WTC11 (cell line): ENCODE measurements at regions not wholly inside any gene's neighbourhood (a gene's known extent, or its start where the extent isn't known, plus 50 kb on each side); places are given as distances from the start of the nearest gene placed in this dataset.

ENCODE experiments used
- ATAC-seq: fragments of 200-7000 bp; cut with Tn5 transposase; 2 replicates; pipeline ENCODE4 v1.10.0; 2021; ENCODE audit warnings: mild to moderate bottlenecking, moderate library complexity
- CTCF ChIA-PET: fragments of 300-600 bp; sonication (Branson Sonifier 250); formaldehyde crosslinking; loops from one replicate; lab custom pipeline; 2021; ENCODE audit warnings: antibody characterized with exemption; lab: Charles Lee
- POLR2A ChIA-PET: fragments of 350-600 bp; sonication (Branson Sonifier 250); formaldehyde crosslinking; loops from one replicate; lab custom pipeline; 2021; ENCODE audit warnings: antibody characterized with exemption; lab: Charles Lee
- DNase-seq: peaks from one replicate; pipeline ENCODE4 v3.0.0; 2021; ENCODE audit warnings: low spot score
- H3K27ac Mint-ChIP-seq: 2 replicates; pipeline ENCODE4 v1.8.0; 2021; ENCODE audit warnings: mixed read lengths
- H3K27me3 Mint-ChIP-seq: 2 replicates; pipeline ENCODE4 v1.8.0; 2021; ENCODE audit warnings: low read depth, mild to moderate bottlenecking, moderate library complexity, mixed read lengths
- H3K36me3 Mint-ChIP-seq: 2 replicates; pipeline ENCODE4 v1.8.0; 2021; ENCODE audit warnings: mixed read lengths
- H3K4me1 Mint-ChIP-seq: 2 replicates; pipeline ENCODE4 v1.8.0; 2022; ENCODE audit warnings: mixed read lengths
- H3K4me3 Mint-ChIP-seq: 2 replicates; pipeline ENCODE4 v1.8.0; 2021; ENCODE audit warnings: mild to moderate bottlenecking, moderate library complexity, mixed read lengths
- H3K9me3 Mint-ChIP-seq: 2 replicates; pipeline ENCODE4 v1.8.0; 2021; ENCODE audit warnings: mixed read lengths
- CBFB ChIP-seq: sonication (generic); formaldehyde crosslinking; IDR thresholded peaks from 2 replicates; pipeline ENCODE4 v1.8.1; 2022; ENCODE audit warnings: mild to moderate bottlenecking, low read depth, missing genetic modification reagents
- CREM ChIP-seq: sonication (generic); formaldehyde crosslinking; IDR thresholded peaks from 2 replicates; pipeline ENCODE4 v1.8.1; 2022; ENCODE audit warnings: mild to moderate bottlenecking, missing genetic modification reagents, moderate library complexity
- E2F4 ChIP-seq: sonication (generic); formaldehyde crosslinking; IDR thresholded peaks from 2 replicates; pipeline ENCODE4 v1.8.1; 2022; ENCODE audit warnings: low read depth, mild to moderate bottlenecking, moderate library complexity, missing genetic modification reagents, borderline replicate concordance
- FOXK1 ChIP-seq: sonication (generic); formaldehyde crosslinking; IDR thresholded peaks from 2 replicates; pipeline ENCODE4 v1.8.0; 2022; ENCODE audit warnings: mild to moderate bottlenecking, moderate library complexity, missing genetic modification reagents
- HMGXB4 ChIP-seq: sonication (generic); formaldehyde crosslinking; IDR thresholded peaks from 2 replicates; pipeline ENCODE4 v1.8.1; 2023; ENCODE audit warnings: mild to moderate bottlenecking, moderate library complexity, missing genetic modification reagents
- MAX ChIP-seq: sonication (generic); formaldehyde crosslinking; IDR thresholded peaks from 2 replicates; pipeline ENCODE4 v1.8.0; 2022; ENCODE audit warnings: mild to moderate bottlenecking, missing genetic modification reagents
- NFATC4 ChIP-seq: fragments of 250-450 bp; sonication (Bioruptor Pico); IDR thresholded peaks from 2 replicates; pipeline ENCODE4 v1.9.0; 2021; ENCODE audit warnings: mild to moderate bottlenecking
- NR1H2 ChIP-seq: sonication (generic); formaldehyde crosslinking; IDR thresholded peaks from 2 replicates; pipeline ENCODE4 v1.9.0; 2021; ENCODE audit warnings: mild to moderate bottlenecking, moderate library complexity, missing genetic modification reagents
- RELA ChIP-seq: sonication (generic); formaldehyde crosslinking; IDR thresholded peaks from 2 replicates; pipeline ENCODE4 v1.8.1; 2022; ENCODE audit warnings: missing genetic modification reagents, mild to moderate bottlenecking, borderline replicate concordance
- ZBTB43 ChIP-seq: sonication (generic); formaldehyde crosslinking; IDR thresholded peaks from 2 replicates; pipeline ENCODE4 v1.8.1; 2023; ENCODE audit warnings: mild to moderate bottlenecking, missing genetic modification reagents
- ZNF121 ChIP-seq: sonication (generic); formaldehyde crosslinking; IDR thresholded peaks from 2 replicates; pipeline ENCODE4 v1.8.0; 2023; ENCODE audit warnings: missing genetic modification reagents
- ZNF263 ChIP-seq: sonication (generic); formaldehyde crosslinking; IDR thresholded peaks from 2 replicates; pipeline ENCODE4 v1.8.1; 2022; ENCODE audit warnings: low read depth, mild to moderate bottlenecking, moderate library complexity, missing genetic modification reagents
- ZNF317 ChIP-seq: sonication (generic); formaldehyde crosslinking; IDR thresholded peaks from 2 replicates; pipeline ENCODE4 v1.8.1; 2023; ENCODE audit warnings: low read depth, mild to moderate bottlenecking, moderate library complexity, missing genetic modification reagents, borderline replicate concordance
- ZNF671 ChIP-seq: fragments of 250-450 bp; sonication (Bioruptor Pico); IDR thresholded peaks from 2 replicates; pipeline ENCODE4 v1.8.0; 2021; ENCODE audit warnings: mild to moderate bottlenecking
- TF ChIP-seq, protein P1 (sequence below): sonication (generic); formaldehyde crosslinking; IDR thresholded peaks from 2 replicates; pipeline ENCODE4 v1.8.1; 2023; ENCODE audit warnings: mild to moderate bottlenecking, missing genetic modification reagents
- TF ChIP-seq, protein P2 (sequence below): sonication (generic); formaldehyde crosslinking; IDR thresholded peaks from 2 replicates; pipeline ENCODE4 v1.8.1; 2022; ENCODE audit warnings: mild to moderate bottlenecking, missing genetic modification reagents, moderate library complexity, borderline replicate concordance
- TF ChIP-seq, protein P3 (sequence below): sonication (generic); formaldehyde crosslinking; IDR thresholded peaks from 2 replicates; pipeline ENCODE4 v1.8.0; 2022; ENCODE audit warnings: mild to moderate bottlenecking, missing genetic modification reagents

DNA sequence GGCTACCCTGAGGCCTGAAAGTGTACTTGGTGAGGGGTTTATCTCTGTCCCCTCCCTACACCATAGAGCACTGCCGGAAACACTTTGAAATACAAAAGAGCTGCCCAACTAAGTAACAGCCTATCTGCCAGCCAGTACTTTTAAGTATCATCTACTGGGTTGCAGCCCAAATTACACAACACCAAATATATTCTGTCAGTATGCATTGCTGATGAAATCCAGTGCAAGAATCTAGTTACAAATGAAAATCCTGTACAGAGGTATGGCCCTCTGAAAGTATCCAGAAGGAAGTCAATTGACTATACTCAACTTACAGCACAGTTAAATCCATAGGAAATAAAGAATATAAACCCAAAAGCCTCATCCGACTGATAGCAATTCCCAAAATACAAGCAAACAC is 280.8 kb downstream of the CCDC85A start:
- POLR2A ChIA-PET, result no interaction called here
- Mint-ChIP-seq H3K27ac (no peak overlapping the region), H3K27me3 (no peaks in the 10 kb centered on the region; the same call in 1 of the 2 replicates), H3K9me3 (peaks cover 8% of the 10 kb centered on the region), H3K4me3 (no peak overlapping the region)
- CTCF ChIA-PET, result no interaction called here
- no peak for TF ChIP-seq ZNF671 (CRISPR knock-in tag)
- no peak for TF ChIP-seq ZBTB43 (CRISPR knock-in tag)
- TF ChIP-seq, protein P1, sequence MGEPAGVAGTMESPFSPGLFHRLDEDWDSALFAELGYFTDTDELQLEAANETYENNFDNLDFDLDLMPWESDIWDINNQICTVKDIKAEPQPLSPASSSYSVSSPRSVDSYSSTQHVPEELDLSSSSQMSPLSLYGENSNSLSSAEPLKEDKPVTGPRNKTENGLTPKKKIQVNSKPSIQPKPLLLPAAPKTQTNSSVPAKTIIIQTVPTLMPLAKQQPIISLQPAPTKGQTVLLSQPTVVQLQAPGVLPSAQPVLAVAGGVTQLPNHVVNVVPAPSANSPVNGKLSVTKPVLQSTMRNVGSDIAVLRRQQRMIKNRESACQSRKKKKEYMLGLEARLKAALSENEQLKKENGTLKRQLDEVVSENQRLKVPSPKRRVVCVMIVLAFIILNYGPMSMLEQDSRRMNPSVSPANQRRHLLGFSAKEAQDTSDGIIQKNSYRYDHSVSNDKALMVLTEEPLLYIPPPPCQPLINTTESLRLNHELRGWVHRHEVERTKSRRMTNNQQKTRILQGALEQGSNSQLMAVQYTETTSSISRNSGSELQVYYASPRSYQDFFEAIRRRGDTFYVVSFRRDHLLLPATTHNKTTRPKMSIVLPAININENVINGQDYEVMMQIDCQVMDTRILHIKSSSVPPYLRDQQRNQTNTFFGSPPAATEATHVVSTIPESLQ (CRISPR knock-in tag), result no peak
- TF ChIP-seq NFATC4 (CRISPR knock-in tag), result no peak
- no peak for TF ChIP-seq E2F4 (CRISPR knock-in tag)
- TF ChIP-seq HMGXB4 (CRISPR knock-in tag), result no peak
- no peak for TF ChIP-seq CBFB (CRISPR knock-in tag)
- TF ChIP-seq CREM (CRISPR knock-in tag), result no peak
- no peak for TF ChIP-seq RELA (CRISPR knock-in tag)
- TF ChIP-seq ZNF317 (CRISPR knock-in tag), result no peak
- TF ChIP-seq, protein P2, sequence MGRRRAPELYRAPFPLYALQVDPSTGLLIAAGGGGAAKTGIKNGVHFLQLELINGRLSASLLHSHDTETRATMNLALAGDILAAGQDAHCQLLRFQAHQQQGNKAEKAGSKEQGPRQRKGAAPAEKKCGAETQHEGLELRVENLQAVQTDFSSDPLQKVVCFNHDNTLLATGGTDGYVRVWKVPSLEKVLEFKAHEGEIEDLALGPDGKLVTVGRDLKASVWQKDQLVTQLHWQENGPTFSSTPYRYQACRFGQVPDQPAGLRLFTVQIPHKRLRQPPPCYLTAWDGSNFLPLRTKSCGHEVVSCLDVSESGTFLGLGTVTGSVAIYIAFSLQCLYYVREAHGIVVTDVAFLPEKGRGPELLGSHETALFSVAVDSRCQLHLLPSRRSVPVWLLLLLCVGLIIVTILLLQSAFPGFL (CRISPR knock-in tag), result no peak
- TF ChIP-seq, all 79 proteins: peak for 0
- DNase-seq (no peak), ATAC-seq (no peak; the same call in 1 of the 2 replicates)
- no peaks in the 10 kb centered on the region for H3K4me1 Mint-ChIP-seq
- no peaks in the 10 kb centered on the region for H3K36me3 Mint-ChIP-seq

DNA sequence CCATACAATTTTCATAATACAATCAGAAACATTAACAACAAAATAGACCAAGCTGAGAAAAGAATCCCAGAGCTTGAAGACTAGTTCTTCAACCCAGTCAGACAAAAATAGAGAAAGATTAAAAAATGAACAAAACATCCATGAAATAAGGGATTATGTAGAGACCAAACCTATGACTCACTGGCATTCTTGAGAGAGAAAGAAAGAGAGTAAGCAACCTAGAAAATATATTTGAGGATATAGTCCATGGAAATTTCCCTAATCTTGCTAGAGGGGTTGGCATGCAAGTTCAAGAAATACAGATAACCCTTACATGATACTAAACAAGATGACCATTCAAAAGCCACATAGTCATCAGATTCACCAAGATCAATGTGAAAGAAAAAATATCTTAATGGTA is 281.7 kb downstream of the CCDC85A start:
- no peaks in the 10 kb centered on the region; the same call in 1 of the 2 replicates for H3K27me3 Mint-ChIP-seq
- ATAC-seq (no peak), DNase-seq (no peak)
- ChIA-PET CTCF (no interaction called here), POLR2A (no interaction called here)
- H3K9me3 Mint-ChIP-seq, result peaks cover 8% of the 10 kb centered on the region
- no peaks in the 10 kb centered on the region for H3K4me1 Mint-ChIP-seq
- no peak overlapping the region for H3K4me3 Mint-ChIP-seq
- no peak overlapping the region for H3K27ac Mint-ChIP-seq
- no peaks in the 10 kb centered on the region for H3K36me3 Mint-ChIP-seq
- TF ChIP-seq, protein P3, sequence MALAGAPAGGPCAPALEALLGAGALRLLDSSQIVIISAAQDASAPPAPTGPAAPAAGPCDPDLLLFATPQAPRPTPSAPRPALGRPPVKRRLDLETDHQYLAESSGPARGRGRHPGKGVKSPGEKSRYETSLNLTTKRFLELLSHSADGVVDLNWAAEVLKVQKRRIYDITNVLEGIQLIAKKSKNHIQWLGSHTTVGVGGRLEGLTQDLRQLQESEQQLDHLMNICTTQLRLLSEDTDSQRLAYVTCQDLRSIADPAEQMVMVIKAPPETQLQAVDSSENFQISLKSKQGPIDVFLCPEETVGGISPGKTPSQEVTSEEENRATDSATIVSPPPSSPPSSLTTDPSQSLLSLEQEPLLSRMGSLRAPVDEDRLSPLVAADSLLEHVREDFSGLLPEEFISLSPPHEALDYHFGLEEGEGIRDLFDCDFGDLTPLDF (CRISPR knock-in tag), result no peak
- no peak for TF ChIP-seq ZNF671 (CRISPR knock-in tag)
- no peak for TF ChIP-seq FOXK1 (CRISPR knock-in tag)
- TF ChIP-seq MAX (CRISPR knock-in tag), result no peak
- no peak for TF ChIP-seq NR1H2 (CRISPR knock-in tag)
- TF ChIP-seq ZNF263 (CRISPR knock-in tag), result no peak
- no peak for TF ChIP-seq ZNF121 (CRISPR knock-in tag)
- TF ChIP-seq CBFB (CRISPR knock-in tag), result no peak
- TF ChIP-seq, all 79 proteins: peak for 0
